Activated T-helper 17 cell treated with anti-CD3 and anti-CD28 coated beads, Interleukin-2, amount 50 U/mL, for 72 hours (primary cell): ENCODE measurements at regions not wholly inside any gene's neighbourhood (a gene's known extent, or its start where the extent isn't known, plus 50 kb on each side); places are given as distances from the start of the nearest gene placed in this dataset.

ENCODE experiments used
- ATAC-seq: fragments of 150-1000 bp; cut with Tn5 transposase; replicated peaks from 2 replicates; pipeline ENCODE4 v1.10.0; 2021; ENCODE audit warnings: mild to moderate bottlenecking, moderate library complexity
- H3K27ac Mint-ChIP-seq: one replicate; pipeline ENCODE4 v1.8.0; 2022; ENCODE audit warnings: mixed read lengths
- H3K27me3 Mint-ChIP-seq: one replicate; pipeline ENCODE4 v1.8.0; 2022; ENCODE audit warnings: mixed read lengths
- H3K36me3 Mint-ChIP-seq: one replicate; pipeline ENCODE4 v1.8.0; 2022; ENCODE audit warnings: low read depth, mild to moderate bottlenecking, mixed read lengths
- H3K4me1 Mint-ChIP-seq: one replicate; pipeline ENCODE4 v1.8.0; 2022; ENCODE audit warnings: mixed read lengths
- H3K4me3 Mint-ChIP-seq: one replicate; pipeline ENCODE4 v1.8.0; 2022; ENCODE audit warnings: mild to moderate bottlenecking, mixed read lengths
- H3K9me3 Mint-ChIP-seq: one replicate; pipeline ENCODE4 v1.8.0; 2022; ENCODE audit warnings: mixed read lengths

DNA sequence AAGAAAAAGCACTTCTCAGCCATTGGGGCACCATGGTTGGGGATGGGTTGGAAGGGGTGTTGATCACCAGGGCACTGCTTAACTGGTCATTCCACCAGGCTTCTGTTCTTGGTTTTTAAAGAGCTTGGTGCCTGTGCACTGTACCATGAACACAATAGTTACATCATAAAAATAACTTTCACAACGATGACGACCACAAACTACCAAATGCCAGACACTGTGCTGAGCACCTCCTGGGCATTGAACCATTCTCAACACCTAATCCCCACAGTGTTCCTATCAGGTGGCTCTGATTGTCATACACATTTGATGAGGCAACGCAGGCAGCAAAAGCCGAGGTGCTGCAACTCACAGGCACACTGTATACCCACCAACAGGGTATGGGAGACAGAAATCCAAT lies 208.0 kb downstream of the FOXL1 start:
- Mint-ChIP-seq H3K27me3 (no peaks in the 10 kb centered on the region), H3K36me3 (no peaks in the 10 kb centered on the region), H3K4me3 (no peak overlapping the region), H3K27ac (no peak overlapping the region), H3K9me3 (no peaks in the 10 kb centered on the region), H3K4me1 (no peaks in the 10 kb centered on the region)
- ATAC-seq, result no peak

DNA sequence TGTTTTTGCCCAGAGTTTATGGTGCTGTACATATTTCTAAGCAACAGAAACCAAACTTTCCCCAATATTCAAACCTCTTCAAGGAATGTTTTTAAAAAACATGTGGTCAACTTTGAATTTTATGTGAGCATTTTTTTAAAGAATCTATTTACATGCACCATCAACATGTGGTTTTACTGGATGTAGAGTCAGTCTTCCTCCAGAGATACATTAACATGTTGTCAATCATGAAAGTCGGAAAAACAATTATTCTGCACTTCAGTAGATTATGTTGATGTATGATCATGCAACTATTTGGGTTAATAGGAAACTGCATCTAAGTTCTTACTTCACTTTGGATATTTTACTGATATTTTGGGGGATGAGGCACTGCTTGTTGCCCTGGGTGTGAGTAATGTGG lies 208.6 kb downstream of the FOXL1 start:
- ATAC-seq, result no peak
- H3K27me3 Mint-ChIP-seq, result peaks cover 3% of the 10 kb centered on the region
- H3K27ac Mint-ChIP-seq, result no peak overlapping the region

DNA sequence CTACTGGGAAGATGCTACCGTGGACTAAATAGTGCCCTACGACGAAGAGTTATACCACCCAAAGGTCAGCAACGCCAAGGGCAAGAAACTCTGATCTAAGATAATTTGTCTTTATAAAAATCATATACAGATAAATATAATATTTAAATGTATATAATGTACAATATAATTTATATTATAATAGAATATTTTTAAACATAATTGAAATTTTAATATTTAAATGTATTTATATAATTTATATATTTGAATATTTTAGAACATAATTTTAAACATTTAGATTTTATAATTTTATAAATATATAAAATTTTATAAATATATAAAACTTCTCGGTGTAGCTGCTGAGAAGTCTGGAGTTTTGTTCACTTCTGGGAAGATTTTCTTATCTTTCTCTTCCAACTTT lies 209.2 kb downstream of the FOXL1 start:
- H3K4me1 Mint-ChIP-seq, result no peaks in the 10 kb centered on the region
- no peaks in the 10 kb centered on the region for H3K9me3 Mint-ChIP-seq
- no peak overlapping the region for H3K27ac Mint-ChIP-seq
- no peaks in the 10 kb centered on the region for H3K36me3 Mint-ChIP-seq
- peaks cover 3% of the 10 kb centered on the region for H3K27me3 Mint-ChIP-seq
- no peak overlapping the region for H3K4me3 Mint-ChIP-seq
- ATAC-seq, result no peak

More for the DNA sequence above, 208.6 kb downstream of the FOXL1 start:
- no peak overlapping the region for H3K4me3 Mint-ChIP-seq
- no peaks in the 10 kb centered on the region for H3K9me3 Mint-ChIP-seq
- H3K36me3 Mint-ChIP-seq, result no peaks in the 10 kb centered on the region
- no peaks in the 10 kb centered on the region for H3K4me1 Mint-ChIP-seq

DNA sequence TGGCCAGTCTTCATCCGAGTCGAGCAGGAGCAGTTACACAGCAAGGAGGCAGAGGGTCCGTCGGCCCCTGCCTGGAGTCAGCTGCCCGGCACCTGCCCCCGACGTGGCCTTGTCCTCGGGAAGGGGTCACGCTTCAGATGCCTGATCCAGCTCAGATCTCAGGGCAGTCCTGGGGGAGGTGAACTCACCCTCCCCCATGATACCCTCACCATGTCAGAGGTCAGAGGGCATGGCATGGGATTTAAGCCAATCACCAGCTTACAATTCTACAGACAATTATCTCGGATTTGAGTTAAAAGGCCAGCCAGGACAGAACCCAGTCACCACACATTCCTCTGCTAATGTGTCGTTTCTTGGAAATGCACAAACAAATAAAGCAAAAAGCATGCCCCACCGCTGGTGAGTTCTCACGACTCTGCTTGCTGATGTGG lies 211.3 kb downstream of the FOXL1 start:
- H3K4me3 Mint-ChIP-seq, result no peak overlapping the region
- H3K27me3 Mint-ChIP-seq, result peaks cover 5% of the 10 kb centered on the region
- no peaks in the 10 kb centered on the region for H3K9me3 Mint-ChIP-seq
- no peaks in the 10 kb centered on the region for H3K4me1 Mint-ChIP-seq
- no peaks in the 10 kb centered on the region for H3K36me3 Mint-ChIP-seq
- H3K27ac Mint-ChIP-seq, result no peak overlapping the region
- no peak for ATAC-seq

DNA sequence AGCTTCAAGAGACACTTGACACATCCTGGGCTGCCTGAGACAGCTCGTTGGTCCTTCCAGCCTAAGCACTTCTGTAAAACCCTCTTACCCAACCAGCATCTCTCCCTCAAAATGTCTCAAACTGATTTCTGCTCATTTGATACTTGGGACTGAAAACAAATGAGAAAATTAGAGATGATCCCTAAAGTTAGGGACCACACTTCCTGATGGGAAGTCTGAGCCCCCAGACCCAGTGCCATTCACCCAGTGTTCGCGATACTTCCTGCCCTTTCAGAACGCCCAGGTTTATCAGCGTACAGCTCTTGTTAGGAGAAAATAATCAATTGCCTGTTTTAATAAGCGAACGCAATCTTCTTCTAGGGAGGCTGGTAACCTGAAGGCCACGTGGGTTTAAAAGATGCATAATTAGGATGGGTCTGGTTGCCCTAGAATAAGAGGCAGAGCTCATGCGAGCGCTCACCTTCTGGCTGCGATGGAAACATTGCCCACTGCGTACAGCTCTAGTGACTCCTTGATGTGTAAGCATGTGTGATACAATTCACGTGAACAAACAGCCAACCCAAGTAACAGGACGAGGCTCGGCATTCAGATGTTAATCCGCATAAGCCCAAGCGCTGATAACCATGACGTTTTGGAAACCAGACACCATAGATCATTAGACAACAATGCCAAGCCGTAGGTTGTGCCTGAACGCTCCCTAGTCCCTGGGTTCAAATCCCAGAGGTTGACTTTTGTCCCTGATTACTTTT lies 213.1 kb downstream of the FOXL1 start:
- no peak overlapping the region for H3K4me3 Mint-ChIP-seq
- ATAC-seq, result no peak
- no peaks in the 10 kb centered on the region for H3K9me3 Mint-ChIP-seq
- H3K27ac Mint-ChIP-seq, result no peak overlapping the region
- H3K27me3 Mint-ChIP-seq, result peaks cover 7% of the 10 kb centered on the region
- no peaks in the 10 kb centered on the region for H3K4me1 Mint-ChIP-seq
- no peaks in the 10 kb centered on the region for H3K36me3 Mint-ChIP-seq

DNA sequence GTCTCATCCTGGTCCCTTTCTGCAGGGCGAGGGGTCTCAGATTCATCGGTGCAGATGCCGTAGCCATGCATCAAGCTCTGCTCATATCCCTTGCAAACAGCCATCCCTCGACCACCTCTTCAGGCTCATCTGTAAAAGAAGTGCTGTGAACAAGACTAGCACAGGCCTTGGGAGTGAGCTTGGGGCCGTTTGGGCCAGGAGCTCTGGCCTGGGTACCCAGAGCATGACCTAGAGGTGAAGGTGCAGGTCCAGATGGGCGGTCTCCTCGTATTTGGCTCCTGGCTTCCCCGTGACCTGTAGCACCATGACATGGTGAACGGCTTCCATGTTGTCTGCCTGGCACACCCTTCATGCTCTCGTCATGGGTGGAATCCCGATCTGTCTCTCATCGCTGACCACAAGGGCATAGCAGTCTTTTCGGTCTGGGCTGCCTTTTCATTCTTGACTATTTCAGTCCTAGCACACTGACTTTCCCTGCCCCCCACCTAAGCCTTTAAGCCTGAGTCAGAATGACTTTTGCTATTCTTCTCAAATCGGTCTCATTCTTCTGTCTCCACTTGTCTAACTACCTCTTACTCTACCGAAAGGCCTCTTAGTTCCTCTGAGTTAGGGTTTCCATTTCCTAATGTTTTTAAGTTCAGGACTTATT lies 216.0 kb downstream of the FOXL1 start:
- Mint-ChIP-seq H3K9me3 (no peaks in the 10 kb centered on the region), H3K4me3 (no peak overlapping the region), H3K27me3 (peaks cover 22% of the 10 kb centered on the region), H3K27ac (no peak overlapping the region), H3K4me1 (no peaks in the 10 kb centered on the region), H3K36me3 (no peaks in the 10 kb centered on the region)
- ATAC-seq, result no peak

DNA sequence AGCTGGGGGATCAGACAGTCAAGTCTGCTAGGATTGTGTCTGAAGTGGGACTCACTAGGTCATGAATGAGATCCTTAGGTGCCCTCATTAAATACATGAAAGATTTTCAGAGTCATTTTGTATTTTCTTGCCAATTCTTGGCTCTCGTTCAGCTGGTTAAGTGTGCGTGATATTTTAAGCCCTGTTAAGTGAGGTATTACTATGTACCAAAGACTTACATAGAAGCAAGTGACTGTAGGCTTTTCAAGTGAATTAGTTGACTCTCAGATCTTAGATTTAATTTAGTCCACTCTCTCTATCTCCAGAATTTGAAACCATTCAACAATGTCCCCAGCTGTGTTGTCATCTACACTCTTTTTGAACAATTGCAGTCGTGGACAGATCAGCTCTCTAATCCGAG lies 219.4 kb downstream of the FOXL1 start:
- Mint-ChIP-seq H3K27ac (no peak overlapping the region), H3K4me1 (no peaks in the 10 kb centered on the region), H3K36me3 (no peaks in the 10 kb centered on the region), H3K4me3 (no peak overlapping the region), H3K9me3 (no peaks in the 10 kb centered on the region), H3K27me3 (peaks cover 28% of the 10 kb centered on the region)
- no peak for ATAC-seq

DNA sequence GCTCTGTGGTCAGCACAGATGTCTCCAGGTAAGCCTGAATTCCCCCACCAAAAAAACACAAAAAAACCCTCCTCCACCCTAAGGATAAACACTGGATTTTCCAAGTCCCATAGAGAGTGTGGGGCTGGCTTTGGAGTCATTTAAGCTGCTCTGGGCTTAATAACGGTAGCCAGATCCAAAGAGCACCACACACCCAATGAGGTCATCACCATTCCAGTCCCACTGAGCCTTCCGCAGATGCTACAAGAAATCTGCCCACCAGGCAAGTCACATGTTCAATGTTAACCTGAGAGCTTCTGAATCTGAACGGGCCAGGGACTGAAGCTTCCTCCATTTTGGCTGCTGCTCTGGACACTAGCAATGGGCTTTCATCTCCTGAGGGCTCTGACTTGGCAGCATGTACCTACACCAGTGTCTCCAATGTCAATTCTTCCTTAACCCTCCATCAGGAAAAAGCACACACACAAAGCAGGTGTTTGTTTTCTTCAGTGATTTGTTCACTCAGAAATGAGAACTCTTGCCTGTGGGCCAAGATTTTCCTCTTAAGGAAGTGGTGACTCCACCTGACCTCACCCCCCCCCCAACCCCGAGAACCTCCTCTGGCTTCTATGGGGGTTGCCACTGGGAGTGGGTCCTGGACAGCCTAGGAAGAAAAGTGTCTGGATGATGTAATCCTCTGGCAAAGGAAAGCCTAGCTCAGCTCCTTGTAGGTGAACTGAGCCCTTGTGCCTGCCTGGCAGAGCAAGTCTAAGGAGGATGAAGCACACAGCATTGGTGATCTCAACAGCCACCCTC lies 220.1 kb downstream of the FOXL1 start:
- no peak overlapping the region for H3K4me3 Mint-ChIP-seq
- H3K4me1 Mint-ChIP-seq, result no peaks in the 10 kb centered on the region
- no peaks in the 10 kb centered on the region for H3K9me3 Mint-ChIP-seq
- no peaks in the 10 kb centered on the region for H3K36me3 Mint-ChIP-seq
- ATAC-seq, result no peak
- peaks cover 28% of the 10 kb centered on the region for H3K27me3 Mint-ChIP-seq
- no peak overlapping the region for H3K27ac Mint-ChIP-seq

DNA sequence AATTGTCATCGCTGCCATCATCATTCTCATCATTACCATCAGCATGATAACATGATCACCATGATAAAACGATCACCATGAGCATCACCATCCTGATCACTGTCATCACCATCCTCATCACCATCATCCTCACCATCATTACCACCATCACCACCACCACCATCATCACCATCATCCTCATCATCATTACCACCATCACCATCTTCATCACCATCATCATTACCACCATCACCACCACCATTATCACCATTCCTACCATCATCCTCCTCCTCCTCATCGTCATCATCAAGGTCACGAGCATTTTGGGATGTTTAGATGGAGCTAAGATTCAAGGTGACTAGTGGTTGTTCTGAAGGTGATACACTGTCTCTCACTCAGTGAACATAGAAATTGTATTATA lies 221.0 kb downstream of the FOXL1 start:
- no peak for ATAC-seq
- H3K27ac Mint-ChIP-seq, result no peak overlapping the region

DNA sequence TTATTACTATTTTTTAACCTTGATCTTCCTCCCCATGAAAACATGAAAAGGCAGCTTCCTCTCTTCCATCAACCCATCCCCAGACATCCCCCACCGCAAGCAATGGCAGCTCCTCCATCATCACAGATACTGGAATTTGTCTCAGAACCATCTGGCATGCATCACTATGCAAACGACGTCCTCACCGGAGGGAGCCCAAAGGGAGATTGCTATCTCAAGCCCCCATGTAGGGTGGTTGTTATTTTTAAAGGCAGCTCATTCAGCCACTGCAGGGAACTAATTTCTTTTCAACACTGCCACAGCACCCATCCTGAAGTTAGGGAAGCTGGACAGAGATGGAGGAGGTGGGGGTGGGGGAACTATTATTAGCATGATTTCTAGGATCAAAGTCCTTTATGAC lies 222.5 kb downstream of the FOXL1 start:
- no peak overlapping the region for H3K27ac Mint-ChIP-seq
- no peaks in the 10 kb centered on the region for H3K4me1 Mint-ChIP-seq
- H3K9me3 Mint-ChIP-seq, result no peaks in the 10 kb centered on the region
- H3K27me3 Mint-ChIP-seq, result peaks cover 28% of the 10 kb centered on the region
- no peaks in the 10 kb centered on the region for H3K36me3 Mint-ChIP-seq
- no peak for ATAC-seq
- H3K4me3 Mint-ChIP-seq, result no peak overlapping the region

More for the DNA sequence above, 221.0 kb downstream of the FOXL1 start:
- Mint-ChIP-seq H3K27me3 (peaks cover 31% of the 10 kb centered on the region), H3K4me1 (no peaks in the 10 kb centered on the region), H3K9me3 (no peaks in the 10 kb centered on the region), H3K4me3 (no peak overlapping the region), H3K36me3 (no peaks in the 10 kb centered on the region)

DNA sequence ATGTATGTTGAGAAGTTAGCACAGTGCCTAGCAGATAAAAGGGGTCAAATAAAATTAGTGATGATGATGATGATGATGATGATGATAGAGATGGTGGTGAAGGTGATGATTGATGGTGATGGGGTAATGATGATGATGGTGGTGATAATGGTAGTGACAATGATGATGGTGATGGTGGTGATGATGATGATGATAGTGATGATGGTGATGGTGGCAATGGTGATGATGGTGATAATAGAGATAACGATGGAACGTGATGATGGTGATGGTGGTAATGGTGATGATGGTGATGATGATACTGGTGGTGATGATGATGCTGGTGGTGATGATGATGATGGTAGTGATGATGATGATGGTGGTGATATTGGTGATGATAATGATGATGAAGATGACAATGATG lies 223.7 kb downstream of the FOXL1 start:
- Mint-ChIP-seq H3K4me3 (no peak overlapping the region), H3K27me3 (peaks cover 30% of the 10 kb centered on the region), H3K36me3 (no peaks in the 10 kb centered on the region), H3K9me3 (no peaks in the 10 kb centered on the region), H3K4me1 (no peaks in the 10 kb centered on the region), H3K27ac (no peak overlapping the region)
- no peak for ATAC-seq

DNA sequence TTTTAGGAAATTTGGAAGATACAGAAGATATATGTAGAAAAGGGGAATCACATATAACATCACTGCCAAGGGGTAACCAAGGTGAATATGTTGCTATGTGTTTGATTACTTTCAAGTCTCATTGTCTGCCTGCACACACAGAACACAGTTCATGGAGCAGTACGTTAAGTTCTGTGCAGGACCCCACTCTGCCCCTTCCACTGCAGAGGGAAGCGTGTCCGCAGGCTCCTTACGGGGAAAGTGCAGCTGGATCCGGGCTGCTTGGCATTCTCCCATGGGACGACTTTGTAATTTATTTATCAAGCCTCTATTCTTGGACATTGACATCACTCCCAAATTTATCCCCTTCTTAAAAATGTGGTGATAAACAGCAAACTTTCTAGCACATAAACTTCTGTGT lies 226.8 kb downstream of the FOXL1 start:
- peaks cover 20% of the 10 kb centered on the region for H3K27me3 Mint-ChIP-seq
- H3K9me3 Mint-ChIP-seq, result no peaks in the 10 kb centered on the region
- no peaks in the 10 kb centered on the region for H3K4me1 Mint-ChIP-seq
- no peak for ATAC-seq
- no peaks in the 10 kb centered on the region for H3K36me3 Mint-ChIP-seq
- H3K27ac Mint-ChIP-seq, result no peak overlapping the region
- no peak overlapping the region for H3K4me3 Mint-ChIP-seq

DNA sequence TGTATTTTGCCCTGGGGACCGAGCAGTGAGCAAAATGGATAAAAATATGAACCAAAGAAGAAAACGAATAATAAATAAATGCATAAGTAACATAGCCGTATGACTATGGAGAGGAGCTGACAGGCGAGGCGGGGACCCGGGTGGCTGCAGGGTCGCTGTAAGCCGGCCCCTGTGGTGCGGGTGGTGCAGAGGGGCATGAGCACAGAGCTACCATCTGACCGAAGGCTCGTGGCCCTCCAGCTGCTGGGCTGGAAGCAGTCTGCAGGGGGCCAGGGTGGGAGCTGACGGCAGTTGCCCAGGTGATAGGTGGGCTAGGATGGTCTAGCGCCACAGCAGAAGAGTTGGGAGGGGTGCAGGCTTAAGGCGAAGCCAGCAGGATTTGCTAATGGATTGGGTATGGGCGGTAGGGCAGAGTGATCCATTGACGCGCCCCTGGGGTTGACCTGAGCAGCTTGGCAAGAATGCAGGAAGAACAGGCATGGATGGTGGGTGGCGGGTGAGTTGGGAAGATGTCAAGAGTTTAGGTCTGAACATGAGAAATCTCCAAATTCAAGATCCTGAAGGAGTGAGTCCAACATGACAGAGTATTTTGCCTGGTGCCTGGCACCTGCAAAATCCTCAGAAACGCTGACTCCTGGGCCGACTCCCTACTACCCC lies 228.0 kb downstream of the FOXL1 start:
- no peak for ATAC-seq
- no peak overlapping the region for H3K4me3 Mint-ChIP-seq
- H3K9me3 Mint-ChIP-seq, result no peaks in the 10 kb centered on the region
- no peak overlapping the region for H3K27ac Mint-ChIP-seq
- peaks cover 15% of the 10 kb centered on the region for H3K27me3 Mint-ChIP-seq
- no peaks in the 10 kb centered on the region for H3K36me3 Mint-ChIP-seq
- no peaks in the 10 kb centered on the region for H3K4me1 Mint-ChIP-seq

DNA sequence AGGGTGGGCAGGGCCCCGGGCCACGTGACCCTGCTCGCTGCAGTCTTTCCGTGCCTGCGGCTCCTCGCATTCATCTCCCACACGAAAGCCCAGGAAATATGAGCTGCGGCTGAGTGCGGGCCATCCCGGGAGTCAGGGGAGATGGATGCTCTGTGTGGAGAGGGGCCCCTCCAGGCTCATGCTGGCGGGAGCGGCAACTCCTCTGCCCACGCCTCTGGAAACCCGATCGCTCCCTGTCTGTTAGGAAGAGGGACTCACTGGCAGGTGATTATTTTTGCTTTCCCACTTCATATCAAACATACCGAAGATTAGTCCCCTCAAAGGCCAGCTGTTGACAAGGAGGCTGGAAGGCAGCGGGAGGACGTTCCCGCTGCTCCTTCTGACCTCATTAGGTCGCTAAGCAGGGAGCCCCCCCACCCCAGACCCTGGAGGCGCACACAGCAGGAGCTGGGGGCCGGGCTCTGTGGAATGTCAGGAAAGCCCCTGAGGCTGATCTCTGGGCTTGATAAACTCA lies 228.5 kb downstream of the FOXL1 start:
- Mint-ChIP-seq H3K4me3 (no peak overlapping the region), H3K36me3 (no peaks in the 10 kb centered on the region), H3K27ac (no peak overlapping the region), H3K27me3 (peaks cover 15% of the 10 kb centered on the region), H3K9me3 (no peaks in the 10 kb centered on the region), H3K4me1 (no peaks in the 10 kb centered on the region)
- no peak for ATAC-seq
